ENCODE measurements at regions not wholly inside any gene's neighbourhood (a gene's known extent, or its start where the extent isn't known, plus 50 kb on each side); places are given as distances from the start of the nearest gene placed in this dataset.

DNA sequence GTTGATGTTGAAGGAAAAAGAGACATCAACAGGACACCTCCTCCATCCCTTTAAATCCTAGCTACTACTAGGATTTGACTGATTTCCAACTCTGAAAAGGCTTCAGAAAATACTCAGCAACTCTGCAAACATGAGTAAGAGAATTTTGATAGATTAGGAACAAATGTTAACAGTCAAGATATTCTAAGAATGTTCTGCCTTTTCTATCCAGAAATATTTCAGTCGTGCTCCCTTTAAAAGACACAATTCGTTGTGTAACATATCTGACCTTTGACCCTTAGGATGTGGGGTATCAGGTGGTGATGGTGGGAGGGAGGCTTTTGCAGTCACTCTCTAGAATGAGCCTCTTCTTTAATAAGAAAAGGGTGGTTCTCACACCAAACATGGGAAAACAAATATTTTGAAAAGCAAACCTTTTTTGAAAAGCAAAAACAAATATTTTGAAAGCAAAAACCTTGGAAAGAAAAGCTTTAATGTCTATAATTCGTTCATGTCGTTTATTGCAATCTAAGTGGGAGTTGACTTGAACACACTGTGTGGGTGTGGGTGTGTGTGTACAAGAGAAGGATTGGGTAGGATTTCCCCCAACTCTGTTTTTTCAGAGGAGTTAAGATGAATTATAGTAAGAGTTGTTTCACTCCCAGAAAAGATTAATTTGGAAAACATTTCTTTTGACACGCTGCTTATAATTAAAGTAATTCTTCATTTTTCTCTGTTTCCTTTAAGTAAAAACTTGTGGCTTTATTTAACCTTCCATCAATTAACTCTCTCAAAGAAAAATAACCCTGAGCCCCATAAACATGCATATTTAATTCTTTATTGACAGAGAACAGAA is 152.8 kb downstream of the TMEM167A start:
- no peak for TF ChIP-seq ZNF143 (CRISPR knock-in tag; IDR thresholded peaks at IDR 0.05)
- no peak for TF ChIP-seq ZNF274 (IDR thresholded peaks at IDR 0.05; ENCODE audit: borderline replicate concordance, low read depth, low read length)
- TF ChIP-seq, protein P1, sequence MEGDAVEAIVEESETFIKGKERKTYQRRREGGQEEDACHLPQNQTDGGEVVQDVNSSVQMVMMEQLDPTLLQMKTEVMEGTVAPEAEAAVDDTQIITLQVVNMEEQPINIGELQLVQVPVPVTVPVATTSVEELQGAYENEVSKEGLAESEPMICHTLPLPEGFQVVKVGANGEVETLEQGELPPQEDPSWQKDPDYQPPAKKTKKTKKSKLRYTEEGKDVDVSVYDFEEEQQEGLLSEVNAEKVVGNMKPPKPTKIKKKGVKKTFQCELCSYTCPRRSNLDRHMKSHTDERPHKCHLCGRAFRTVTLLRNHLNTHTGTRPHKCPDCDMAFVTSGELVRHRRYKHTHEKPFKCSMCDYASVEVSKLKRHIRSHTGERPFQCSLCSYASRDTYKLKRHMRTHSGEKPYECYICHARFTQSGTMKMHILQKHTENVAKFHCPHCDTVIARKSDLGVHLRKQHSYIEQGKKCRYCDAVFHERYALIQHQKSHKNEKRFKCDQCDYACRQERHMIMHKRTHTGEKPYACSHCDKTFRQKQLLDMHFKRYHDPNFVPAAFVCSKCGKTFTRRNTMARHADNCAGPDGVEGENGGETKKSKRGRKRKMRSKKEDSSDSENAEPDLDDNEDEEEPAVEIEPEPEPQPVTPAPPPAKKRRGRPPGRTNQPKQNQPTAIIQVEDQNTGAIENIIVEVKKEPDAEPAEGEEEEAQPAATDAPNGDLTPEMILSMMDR (IDR thresholded peaks at IDR 0.05 in 2 of 3, conservative IDR thresholded peaks at IDR 0.05 in 1 of 3; ENCODE audit: insufficient read depth in 2 of 3, low read depth in 1 of 3, low read length in 3 of 3): no peak
- TF ChIP-seq, protein P2, sequence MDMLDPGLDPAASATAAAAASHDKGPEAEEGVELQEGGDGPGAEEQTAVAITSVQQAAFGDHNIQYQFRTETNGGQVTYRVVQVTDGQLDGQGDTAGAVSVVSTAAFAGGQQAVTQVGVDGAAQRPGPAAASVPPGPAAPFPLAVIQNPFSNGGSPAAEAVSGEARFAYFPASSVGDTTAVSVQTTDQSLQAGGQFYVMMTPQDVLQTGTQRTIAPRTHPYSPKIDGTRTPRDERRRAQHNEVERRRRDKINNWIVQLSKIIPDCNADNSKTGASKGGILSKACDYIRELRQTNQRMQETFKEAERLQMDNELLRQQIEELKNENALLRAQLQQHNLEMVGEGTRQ (CRISPR knock-in tag; IDR thresholded peaks at IDR 0.05): no peak
- no peak for TF ChIP-seq EZH2 (IDR thresholded peaks at IDR 0.05; ENCODE audit: borderline replicate concordance, low read depth, low read length)
- TF ChIP-seq, protein P3, sequence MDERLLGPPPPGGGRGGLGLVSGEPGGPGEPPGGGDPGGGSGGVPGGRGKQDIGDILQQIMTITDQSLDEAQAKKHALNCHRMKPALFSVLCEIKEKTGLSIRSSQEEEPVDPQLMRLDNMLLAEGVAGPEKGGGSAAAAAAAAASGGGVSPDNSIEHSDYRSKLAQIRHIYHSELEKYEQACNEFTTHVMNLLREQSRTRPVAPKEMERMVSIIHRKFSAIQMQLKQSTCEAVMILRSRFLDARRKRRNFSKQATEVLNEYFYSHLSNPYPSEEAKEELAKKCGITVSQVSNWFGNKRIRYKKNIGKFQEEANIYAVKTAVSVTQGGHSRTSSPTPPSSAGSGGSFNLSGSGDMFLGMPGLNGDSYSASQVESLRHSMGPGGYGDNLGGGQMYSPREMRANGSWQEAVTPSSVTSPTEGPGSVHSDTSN (CRISPR knock-in tag; IDR thresholded peaks at IDR 0.05; ENCODE audit: low read depth): no peak
- TF ChIP-seq, protein P3 (tag; conservative IDR thresholded peaks at IDR 0.05; ENCODE audit: low read depth): no peak
- TF ChIP-seq, protein P4, sequence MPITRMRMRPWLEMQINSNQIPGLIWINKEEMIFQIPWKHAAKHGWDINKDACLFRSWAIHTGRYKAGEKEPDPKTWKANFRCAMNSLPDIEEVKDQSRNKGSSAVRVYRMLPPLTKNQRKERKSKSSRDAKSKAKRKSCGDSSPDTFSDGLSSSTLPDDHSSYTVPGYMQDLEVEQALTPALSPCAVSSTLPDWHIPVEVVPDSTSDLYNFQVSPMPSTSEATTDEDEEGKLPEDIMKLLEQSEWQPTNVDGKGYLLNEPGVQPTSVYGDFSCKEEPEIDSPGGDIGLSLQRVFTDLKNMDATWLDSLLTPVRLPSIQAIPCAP (CRISPR knock-in tag; IDR thresholded peaks at IDR 0.05; ENCODE audit: borderline replicate concordance): no peak
- TF ChIP-seq, protein P5, sequence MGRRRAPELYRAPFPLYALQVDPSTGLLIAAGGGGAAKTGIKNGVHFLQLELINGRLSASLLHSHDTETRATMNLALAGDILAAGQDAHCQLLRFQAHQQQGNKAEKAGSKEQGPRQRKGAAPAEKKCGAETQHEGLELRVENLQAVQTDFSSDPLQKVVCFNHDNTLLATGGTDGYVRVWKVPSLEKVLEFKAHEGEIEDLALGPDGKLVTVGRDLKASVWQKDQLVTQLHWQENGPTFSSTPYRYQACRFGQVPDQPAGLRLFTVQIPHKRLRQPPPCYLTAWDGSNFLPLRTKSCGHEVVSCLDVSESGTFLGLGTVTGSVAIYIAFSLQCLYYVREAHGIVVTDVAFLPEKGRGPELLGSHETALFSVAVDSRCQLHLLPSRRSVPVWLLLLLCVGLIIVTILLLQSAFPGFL (CRISPR knock-in tag; IDR thresholded peaks at IDR 0.05): no peak
